ENCODE measurements at regions not wholly inside any gene's neighbourhood (a gene's known extent, or its start where the extent isn't known, plus 50 kb on each side); places are given as distances from the start of the nearest gene placed in this dataset.

DNA sequence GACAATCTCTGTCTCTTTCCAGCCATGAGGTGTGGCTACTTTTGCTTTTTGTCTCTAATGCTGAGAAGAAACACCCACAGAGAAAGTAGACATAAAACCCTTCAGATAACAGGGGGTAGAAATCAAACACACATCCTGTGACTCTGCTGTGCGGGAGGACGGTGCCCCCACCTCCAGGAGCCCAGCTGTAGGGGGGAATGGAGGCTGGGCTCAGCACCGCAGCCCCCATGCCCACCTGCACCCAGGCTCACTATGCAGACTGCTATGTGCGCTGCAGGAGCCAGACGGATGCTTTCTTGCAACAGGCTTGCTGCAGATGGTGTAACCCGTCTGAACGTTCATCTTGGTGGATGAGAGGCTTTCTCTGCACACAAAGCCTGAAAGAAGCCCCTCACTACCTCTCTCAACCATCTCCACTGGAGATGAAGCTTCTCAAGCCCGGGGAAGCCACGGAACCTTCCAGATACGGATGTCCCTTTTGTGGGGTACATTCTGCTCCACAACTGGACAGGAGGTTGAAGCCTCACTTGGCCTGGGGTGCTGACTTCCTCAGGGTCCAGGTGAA lies 207.2 kb downstream of the GADD45G start (continued):
- TF ChIP-seq SP1 (IDR thresholded peaks at IDR 0.05; ENCODE audit: low read depth) (no peak), YY1 (IDR thresholded peaks at IDR 0.05; ENCODE audit: extremely low read depth, insufficient replicate concordance, low read depth, low read length) (no peak), ZFX (IDR thresholded peaks at IDR 0.05) (no peak), EGR1 (IDR thresholded peaks at IDR 0.05; ENCODE audit: low read depth) (no peak), ELF1 (IDR thresholded peaks at IDR 0.05; ENCODE audit: borderline replicate concordance, low read depth) (no peak), RAD21 (IDR thresholded peaks at IDR 0.05; ENCODE audit: low read depth) (no peak)
- TF ChIP-seq, protein P1, sequence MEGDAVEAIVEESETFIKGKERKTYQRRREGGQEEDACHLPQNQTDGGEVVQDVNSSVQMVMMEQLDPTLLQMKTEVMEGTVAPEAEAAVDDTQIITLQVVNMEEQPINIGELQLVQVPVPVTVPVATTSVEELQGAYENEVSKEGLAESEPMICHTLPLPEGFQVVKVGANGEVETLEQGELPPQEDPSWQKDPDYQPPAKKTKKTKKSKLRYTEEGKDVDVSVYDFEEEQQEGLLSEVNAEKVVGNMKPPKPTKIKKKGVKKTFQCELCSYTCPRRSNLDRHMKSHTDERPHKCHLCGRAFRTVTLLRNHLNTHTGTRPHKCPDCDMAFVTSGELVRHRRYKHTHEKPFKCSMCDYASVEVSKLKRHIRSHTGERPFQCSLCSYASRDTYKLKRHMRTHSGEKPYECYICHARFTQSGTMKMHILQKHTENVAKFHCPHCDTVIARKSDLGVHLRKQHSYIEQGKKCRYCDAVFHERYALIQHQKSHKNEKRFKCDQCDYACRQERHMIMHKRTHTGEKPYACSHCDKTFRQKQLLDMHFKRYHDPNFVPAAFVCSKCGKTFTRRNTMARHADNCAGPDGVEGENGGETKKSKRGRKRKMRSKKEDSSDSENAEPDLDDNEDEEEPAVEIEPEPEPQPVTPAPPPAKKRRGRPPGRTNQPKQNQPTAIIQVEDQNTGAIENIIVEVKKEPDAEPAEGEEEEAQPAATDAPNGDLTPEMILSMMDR (IDR thresholded peaks at IDR 0.05 in 2 of 3, conservative IDR thresholded peaks at IDR 0.05 in 1 of 3; ENCODE audit: borderline replicate concordance in 1 of 3, insufficient read depth in 1 of 3, low read depth in 2 of 3, low read length in 2 of 3), result no peak

DNA sequence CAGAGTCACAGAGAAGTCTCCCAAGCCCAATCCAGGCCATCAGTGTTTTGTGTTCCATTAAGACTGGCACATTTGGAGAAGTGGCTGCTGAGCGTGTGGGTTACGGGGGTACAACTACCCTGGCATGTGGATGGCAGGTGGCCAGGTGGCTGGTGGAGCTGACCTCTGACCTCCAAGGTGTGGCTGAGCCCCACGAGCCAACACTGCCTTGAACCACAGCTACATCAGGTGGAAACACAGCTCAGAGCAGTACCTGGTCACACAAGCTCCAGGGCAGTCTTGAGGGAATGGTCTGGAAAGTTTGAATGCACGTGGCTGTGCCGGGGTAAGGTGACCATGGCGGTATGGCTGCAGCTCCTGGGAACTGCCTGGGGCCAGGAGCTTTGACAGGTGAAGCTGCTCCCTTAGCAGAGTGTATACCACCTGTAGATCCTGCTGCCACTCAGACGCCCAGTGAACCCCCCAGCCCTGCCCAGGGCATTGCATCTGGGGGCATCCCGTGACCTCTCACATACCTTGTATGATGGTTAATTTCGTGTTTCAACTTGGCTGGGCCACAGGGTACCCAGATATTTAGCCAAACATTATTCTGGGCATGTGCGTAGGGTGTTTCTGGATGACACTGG lies 207.9 kb downstream of the GADD45G start:
- Histone ChIP-seq H3K4me1 (ENCODE audit: control insufficient read depth in 1 of 2, insufficient read depth in 2 of 2, low read length in 2 of 2) (no peaks in the 10 kb centered on the region), H3K27me3 (ENCODE audit: insufficient read depth, low read length) (peaks cover 15% of the 10 kb centered on the region), H3K79me2 (ENCODE audit: insufficient read depth, low read length) (no peaks in the 10 kb centered on the region), H3K27ac (ENCODE audit: low read depth, low read length) (no peak overlapping the region), H4K20me1 (ENCODE audit: insufficient read depth) (no peaks in the 10 kb centered on the region), H3K36me3 (ENCODE audit: control insufficient read depth in 1 of 2, insufficient read depth in 2 of 2, low read length in 2 of 2) (no peaks in the 10 kb centered on the region), H3K4me2 (ENCODE audit: low read length) (no peak overlapping the region), H3K9ac (ENCODE audit: low read length) (no peak overlapping the region), H3K9me2 (ENCODE audit: insufficient read depth) (no peaks in the 10 kb centered on the region), H3K9me3 (ENCODE audit: control insufficient read depth in 1 of 2, insufficient read depth in 1 of 2, low read depth in 1 of 2, low read length in 2 of 2) (no peaks in the 10 kb centered on the region), H3K4me3 (replicated peaks in 1 of 2; ENCODE audit: low read depth in 1 of 2, low read length in 2 of 2) (no peak overlapping the region), H2AFZ (ENCODE audit: low read depth, low read length, poor library complexity, severe bottlenecking) (no peak overlapping the region)
- ChIA-PET RAD21 (ENCODE audit: low non-redundant PET in 1 of 2, low total read pairs in 2 of 2, uncharacterized antibody in 2 of 2, unreplicated experiment in 2 of 2) (no interaction called here), CTCF (no interaction called here), POLR2A (no interaction called here)
- DNase-seq (ENCODE audit: low read depth, low spot score) (no peak), ATAC-seq (no peak)
- TF ChIP-seq YY1 (IDR thresholded peaks at IDR 0.05; ENCODE audit: extremely low read depth, insufficient replicate concordance, low read depth, low read length), result no peak
- no peak for TF ChIP-seq POLR2A (IDR thresholded peaks at IDR 0.05; ENCODE audit: borderline replicate concordance, extremely low read depth, insufficient read depth, insufficient read length)
- TF ChIP-seq ZNF274 (IDR thresholded peaks at IDR 0.05; ENCODE audit: low read depth, low read length), result no peak
- TF ChIP-seq, protein P1 (IDR thresholded peaks at IDR 0.05 in 2 of 3, conservative IDR thresholded peaks at IDR 0.05 in 1 of 3; ENCODE audit: borderline replicate concordance in 1 of 3, insufficient read depth in 1 of 3, low read depth in 2 of 3, low read length in 2 of 3), result no peak
- intact Hi-C loops (cut with micrococcal nuclease), result no loop called here
- BruUV-seq (replicated peaks), result no TSS peak
